Skeletal muscle tissue (tissue), 3 donors: ENCODE measurements at regions not wholly inside any gene's neighbourhood (a gene's known extent, or its start where the extent isn't known, plus 50 kb on each side); places are given as distances from the start of the nearest gene placed in this dataset.
"Not testable (repeated sequence)": the region's sequence is repeated elsewhere in the genome, so short reads cannot be mapped to it uniquely, and the experiment has no call there.

ENCODE experiments used
- H3K27ac ChIP-seq: one replicate; pipeline ENCODE4 v1.7.0; 2013; ENCODE audit warnings: mild to moderate bottlenecking, low read depth, low read length, inconsistent platforms
- H3K27me3 ChIP-seq, 3 donors: one replicate each; pipeline ENCODE4 v1.7.0; 2013; ENCODE audit warnings: low read length in 3 of 3; ENCODE audit not compliant: control insufficient read depth in 3 of 3, insufficient read depth in 3 of 3
- H3K36me3 ChIP-seq, 3 donors: one replicate each; pipeline ENCODE4 v1.7.0; 2013; ENCODE audit warnings: low read length in 3 of 3; ENCODE audit not compliant: control insufficient read depth in 3 of 3, insufficient read depth in 3 of 3
- H3K4me1 ChIP-seq, 3 donors: one replicate each; pipeline ENCODE4 v1.7.0; 2013; ENCODE audit warnings: low read length in 3 of 3, mild to moderate bottlenecking in 3 of 3; ENCODE audit not compliant: control insufficient read depth in 3 of 3, insufficient read depth in 3 of 3
- H3K4me3 ChIP-seq, 3 donors: one replicate each; pipeline ENCODE4 v1.7.0; 2013; ENCODE audit warnings: low read length in 3 of 3
- H3K9ac ChIP-seq, 3 donors: one replicate each; pipeline ENCODE4 v1.7.0; 2013; ENCODE audit warnings: low read length in 3 of 3, mild to moderate bottlenecking in 3 of 3, moderate library complexity in 2 of 3, low read depth in 1 of 3
- H3K9me3 ChIP-seq, 3 donors: one replicate each; pipeline ENCODE4 v1.7.0; 2013; ENCODE audit warnings: low read length in 3 of 3; ENCODE audit not compliant: control insufficient read depth in 3 of 3
- donor health status: Osteomylitis.

DNA sequence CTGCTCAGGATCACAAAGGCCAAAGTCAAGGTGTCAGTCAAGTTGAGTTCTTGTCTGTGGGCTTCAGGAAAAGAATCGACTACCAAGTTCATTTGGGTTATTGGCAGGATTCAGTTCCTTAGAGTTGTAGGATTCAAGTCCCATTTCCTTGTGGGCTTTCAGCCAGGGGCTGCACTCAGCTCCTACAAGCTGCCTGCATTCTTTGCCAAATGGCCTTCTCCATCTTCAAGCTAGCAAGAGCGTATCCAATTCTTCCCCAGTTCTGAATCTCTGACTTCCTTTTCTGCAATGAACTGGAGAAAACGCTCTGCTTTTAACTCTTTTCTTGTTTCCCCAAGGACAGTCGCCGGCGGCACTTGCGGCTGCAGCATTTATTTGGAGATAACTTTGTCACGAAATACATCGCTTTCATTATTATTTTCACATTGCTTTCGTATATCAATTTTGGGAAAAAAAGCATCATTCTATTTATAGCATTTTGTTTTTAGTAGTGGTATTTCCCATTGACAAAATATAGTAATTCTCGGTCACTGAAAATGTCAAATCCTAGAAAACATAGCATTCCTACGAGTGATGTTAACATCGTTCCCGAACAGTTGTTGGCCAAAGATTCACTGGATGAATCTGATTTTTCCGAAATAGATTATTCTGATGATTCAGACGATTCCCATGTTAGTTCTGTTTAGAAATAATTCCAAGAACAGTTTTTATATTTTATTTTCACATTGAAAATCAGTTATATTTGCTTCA, 59.6 kb upstream of the SERPINE2 start:
- no peak overlapping the region for H3K27ac ChIP-seq
- no peaks in the 10 kb centered on the region for H3K9me3 ChIP-seq
- peaks cover 0 to 7% (median 0%) of the 10 kb centered on the region in 3 donors for H3K27me3 ChIP-seq
- H3K4me3 ChIP-seq, result no peak overlapping the region
- no peaks in the 10 kb centered on the region for H3K36me3 ChIP-seq
- no peak overlapping the region for H3K9ac ChIP-seq
- peaks cover 3 to 5% (median 3%) of the 10 kb centered on the region in 3 donors for H3K4me1 ChIP-seq

DNA sequence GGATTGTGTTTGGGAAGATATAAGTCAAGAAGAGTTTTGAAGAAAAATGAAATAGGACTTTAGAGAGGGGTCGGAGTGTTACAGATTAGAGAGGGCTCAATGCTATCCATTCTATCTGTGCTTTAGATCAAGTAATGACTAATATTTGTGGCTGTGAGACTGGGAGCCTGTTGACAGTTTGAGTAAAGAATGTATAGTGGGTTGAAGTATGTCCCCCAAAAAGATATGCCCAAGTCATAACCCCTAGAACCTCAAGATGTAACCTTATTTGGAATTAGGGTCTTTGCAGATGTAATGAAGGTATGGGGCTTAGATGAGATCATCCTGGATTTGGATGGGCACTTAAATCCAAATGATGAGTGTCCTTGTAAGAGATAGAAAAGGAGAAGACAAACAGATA, 55.3 kb upstream of the SERPINE2 start:
- H3K9ac ChIP-seq, result no peak overlapping the region
- H3K4me3 ChIP-seq, result no peak overlapping the region
- H3K4me1 ChIP-seq, result no peaks in the 10 kb centered on the region
- H3K36me3 ChIP-seq, result no peaks in the 10 kb centered on the region
- peaks cover 0 to 7% (median 0%) of the 10 kb centered on the region in 3 donors for H3K27me3 ChIP-seq
- H3K9me3 ChIP-seq, result no peaks in the 10 kb centered on the region
- H3K27ac ChIP-seq, result no peak overlapping the region

DNA sequence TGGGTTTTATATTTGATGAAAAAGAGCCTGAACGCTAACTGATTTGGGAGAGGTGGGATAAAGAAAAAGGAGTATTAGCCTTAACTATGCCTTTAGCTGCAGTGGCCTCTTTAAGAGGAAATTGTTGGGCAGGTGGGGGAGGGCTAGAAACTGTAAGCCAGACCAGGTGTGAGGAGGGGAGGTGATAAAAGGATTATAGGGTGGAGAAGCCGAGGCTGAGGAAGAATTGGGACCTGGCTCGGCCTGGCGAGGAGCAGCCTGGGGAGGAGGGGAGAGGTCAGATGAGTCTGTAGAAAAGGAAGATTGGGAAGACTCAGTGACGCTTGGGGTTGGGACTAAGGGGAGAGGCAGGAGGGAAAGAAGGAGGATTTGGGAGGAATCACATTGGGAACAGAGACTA, 52.6 kb upstream of the SERPINE2 start:
- not testable (repeated sequence) for H3K9ac ChIP-seq, H3K4me1 ChIP-seq, H3K36me3 ChIP-seq, H3K27me3 ChIP-seq, H3K9me3 ChIP-seq, H3K4me3 ChIP-seq, H3K27ac ChIP-seq

DNA sequence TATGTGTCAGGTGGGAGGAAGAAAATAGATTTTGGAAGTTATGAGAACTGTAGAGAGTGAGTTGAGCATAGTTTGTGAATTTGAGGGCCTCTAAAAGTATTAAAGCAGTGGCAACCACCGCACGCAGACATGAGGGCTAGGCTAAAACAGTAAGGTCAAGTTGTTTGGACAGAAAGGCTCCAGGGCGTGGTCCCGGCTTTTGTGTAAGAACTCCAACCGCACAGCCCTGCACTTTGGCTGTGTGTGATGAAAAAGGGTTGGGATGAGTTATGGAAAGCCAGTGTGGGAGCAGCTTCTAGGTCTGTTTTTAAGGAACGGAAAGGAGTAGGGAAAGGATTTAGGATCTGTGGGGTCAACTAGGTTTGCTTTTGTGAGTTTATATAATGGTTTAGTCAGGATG, 50.5 kb upstream of the SERPINE2 start:
- H3K27me3 ChIP-seq, H3K36me3 ChIP-seq, H3K4me1 ChIP-seq, H3K9me3 ChIP-seq, H3K9ac ChIP-seq, H3K4me3 ChIP-seq, H3K27ac ChIP-seq: not testable (repeated sequence)
